Bronchial epithelial cell (primary cell): ENCODE measurements at regions not wholly inside any gene's neighbourhood (a gene's known extent, or its start where the extent isn't known, plus 50 kb on each side); places are given as distances from the start of the nearest gene placed in this dataset.

ENCODE experiments used
- DNase-seq: peaks from one replicate; pipeline ENCODE4 v3.0.0-alpha.2; 2010; ENCODE audit warnings: low read depth
- FAIRE-seq: peaks from 2 replicates; lab custom pipeline; 2011; peaks lifted over from hg19 to GRCh38; lab: Jason Lieb, UNC
- H3K27me3 ChIP-seq: 2 replicates; pipeline ENCODE4 v1.5.1; 2011; ENCODE audit warnings: low read length; ENCODE audit not compliant: control insufficient read depth, insufficient read depth
- H3K36me3 ChIP-seq: 2 replicates; pipeline ENCODE4 v1.5.1; 2011; ENCODE audit warnings: low read length; ENCODE audit not compliant: control insufficient read depth, insufficient read depth
- H3K4me3 ChIP-seq: 2 replicates; pipeline ENCODE4 v1.5.1; 2011; ENCODE audit warnings: mild to moderate bottlenecking, low read depth, low read length, control low read depth
- CTCF ChIP-seq: IDR thresholded peaks from 2 replicates; pipeline ENCODE4 v1.5.1; 2011; ENCODE audit warnings: mild to moderate bottlenecking, moderate library complexity, low read length, control low read depth, inconsistent platforms; ENCODE audit not compliant: insufficient read depth, severe bottlenecking

- no peaks in the 10 kb centered on the region for H3K36me3 ChIP-seq
- DNase-seq (no peak), FAIRE-seq (no peak)
- H3K27me3 ChIP-seq, result no peaks in the 10 kb centered on the region
- no peak for TF ChIP-seq CTCF
- H3K4me3 ChIP-seq, result no peak overlapping the region
Measured at GRCh38 chr18:53664575-53664974, 559.9 kb downstream of the MBD2 start.

- TF ChIP-seq CTCF, result no peak
- DNase-seq (no peak), FAIRE-seq (no peak)
- Histone ChIP-seq H3K36me3 (no peaks in the 10 kb centered on the region), H3K4me3 (no peak overlapping the region), H3K27me3 (no peaks in the 10 kb centered on the region)
Measured at GRCh38 chr18:53660306-53660705, 564.2 kb downstream of the MBD2 start.

- DNase-seq, result no peak
- no peak for FAIRE-seq
- no peaks in the 10 kb centered on the region for H3K27me3 ChIP-seq
- no peak for TF ChIP-seq CTCF
- H3K36me3 ChIP-seq, result no peaks in the 10 kb centered on the region
- H3K4me3 ChIP-seq, result no peak overlapping the region
Measured at GRCh38 chr18:53657257-53657656, 567.2 kb downstream of the MBD2 start.

- no peak overlapping the region for H3K4me3 ChIP-seq
- H3K27me3 ChIP-seq, result no peaks in the 10 kb centered on the region
- no peaks in the 10 kb centered on the region for H3K36me3 ChIP-seq
- no peak for DNase-seq
- FAIRE-seq, result no peak
- no peak for TF ChIP-seq CTCF
Measured at GRCh38 chr18:53649621-53650020, 574.8 kb downstream of the MBD2 start.

- Histone ChIP-seq H3K4me3 (no peak overlapping the region), H3K27me3 (no peaks in the 10 kb centered on the region), H3K36me3 (no peaks in the 10 kb centered on the region)
- FAIRE-seq (no peak), DNase-seq (no peak)
- TF ChIP-seq CTCF, result no peak
Measured at GRCh38 chr18:53644799-53645471, 579.5 kb downstream of the MBD2 start.

GRCh38 chr18:53639687-53640086 is 584.8 kb downstream of the MBD2 start:
- H3K4me3 ChIP-seq, result no peak overlapping the region
- no peaks in the 10 kb centered on the region for H3K36me3 ChIP-seq
- no peak for TF ChIP-seq CTCF
- DNase-seq (no peak), FAIRE-seq (no peak)
- H3K27me3 ChIP-seq, result no peaks in the 10 kb centered on the region
